HepG2 (cell line): ENCODE measurements at regions not wholly inside any gene's neighbourhood (a gene's known extent, or its start where the extent isn't known, plus 50 kb on each side); places are given as distances from the start of the nearest gene placed in this dataset.

ENCODE experiments used
- ATAC-seq: fragments of 200-7000 bp; cut with Tn5 transposase; 3 replicates; pipeline ENCODE4 v1.9.1; 2020; ENCODE audit warnings: mild to moderate bottlenecking, moderate library complexity
- BruUV-seq: library from RNA; stranded (reverse); fragments of 400-500 nt; replicated peaks from 2 replicates; lab custom pipeline; 2021; lab: Mats Ljungman, UMichigan
- CTCF ChIA-PET: fragments of 300-600 bp; formaldehyde crosslinking; extraction: SDS; loops from one replicate; lab custom pipeline; 2021; ENCODE audit warnings: low total read pairs, inconsistent platforms, low intra/inter-chr PET ratio; lab: Yijun Ruan, JAX
- POLR2A ChIA-PET: fragments of 350-600 bp; sonication (Branson Sonifier 250); formaldehyde crosslinking; loops from one replicate; lab custom pipeline; 2020; ENCODE audit warnings: antibody characterized with exemption, inconsistent platforms; lab: Yijun Ruan, JAX
- DNase-seq: peaks from one replicate; pipeline ENCODE4 v3.0.0-alpha.2; 2015; ENCODE audit warnings: low spot score
- FAIRE-seq: peaks from 3 replicates; lab custom pipeline; 2011; peaks lifted over from hg19 to GRCh38; lab: Jason Lieb, UNC
- H2AFZ ChIP-seq: one replicate; pipeline ENCODE4 v1.6.1; 2011; ENCODE audit warnings: low read length, inconsistent platforms
- H3K27ac ChIP-seq: fragments of 300-600 bp; 3 replicates; pipeline ENCODE4 v1.8.0; 2011; ENCODE audit warnings: mixed run types, mild to moderate bottlenecking, mixed read lengths, low read length, inconsistent platforms; ENCODE audit not compliant: insufficient read depth; ENCODE audit errors: extremely low read length
- H3K27me3 ChIP-seq, 2 experiments: fragments of 200-600 bp in 1 of 2; 2 replicates in 1 of 2; 3 replicates in 1 of 2; pipeline versions ENCODE4 v1.6.0 to v1.8.0; 2011; ENCODE audit warnings: low read length in 2 of 2, mild to moderate bottlenecking in 2 of 2, moderate library complexity in 2 of 2, inconsistent platforms in 1 of 2; ENCODE audit not compliant: insufficient read depth in 2 of 2, control insufficient read depth in 1 of 2
- H3K36me3 ChIP-seq, 2 experiments: fragments of 200-600 bp in 1 of 2; replicated peaks in 1 of 2; 2 replicates in 1 of 2; 3 replicates in 1 of 2; pipeline versions ENCODE4 v1.5.1 to v1.8.0; 2011; ENCODE audit warnings: low read length in 2 of 2, inconsistent platforms in 1 of 2; ENCODE audit not compliant: insufficient read depth in 2 of 2, control insufficient read depth in 1 of 2
- H3K4me1 ChIP-seq: 2 replicates; pipeline ENCODE4 v1.5.1; 2012; ENCODE audit warnings: low read length, inconsistent platforms; ENCODE audit not compliant: insufficient read depth
- H3K4me2 ChIP-seq: 2 replicates; pipeline ENCODE4 v1.6.0; 2011; ENCODE audit warnings: low read depth, low read length, inconsistent platforms
- H3K4me3 ChIP-seq, 3 experiments: fragments of 200-600 bp in 1 of 3; sonication (generic), shearing (Covaris generic) in 1 of 3; replicated peaks in 1 of 3; 2 replicates each; pipeline ENCODE4 v1.5.1; 2011 to 2016; ENCODE audit warnings: low read length in 3 of 3, inconsistent platforms in 2 of 3, low read depth in 2 of 3, mild to moderate bottlenecking in 2 of 3, control low read depth in 1 of 3, mixed read lengths in 1 of 3; ENCODE audit not compliant: insufficient read depth in 1 of 3
- H3K79me2 ChIP-seq: one replicate; pipeline ENCODE4 v1.6.1; 2011; ENCODE audit warnings: low read length, inconsistent platforms; ENCODE audit not compliant: insufficient read depth
- H3K9ac ChIP-seq: 2 replicates; pipeline ENCODE4 v1.6.0; 2011; ENCODE audit warnings: mild to moderate bottlenecking, low read depth, low read length, inconsistent platforms; ENCODE audit not compliant: insufficient read depth
- H3K9me3 ChIP-seq: 2 replicates; pipeline ENCODE4 v1.5.1; 2012; ENCODE audit warnings: mild to moderate bottlenecking, low read length
- H4K20me1 ChIP-seq: 2 replicates; pipeline ENCODE4 v1.6.0; 2011; ENCODE audit warnings: inconsistent platforms, mild to moderate bottlenecking, low read length, moderate library complexity; ENCODE audit not compliant: insufficient read depth
- FOXO1 ChIP-seq: sonication (generic); formaldehyde crosslinking; IDR thresholded peaks from 2 replicates; pipeline ENCODE4 v1.4.0; 2020; ENCODE audit warnings: missing genetic modification reagents
- SNAPC5 ChIP-seq: sonication (generic); formaldehyde crosslinking; IDR thresholded peaks from 2 replicates; pipeline ENCODE4 v1.8.1; 2023; ENCODE audit warnings: mild to moderate bottlenecking, missing genetic modification reagents, borderline replicate concordance
- TCF12 ChIP-seq, 2 experiments: fragments of 450-650 bp in 1 of 2; sonication (generic) in 1 of 2; formaldehyde crosslinking in 1 of 2; IDR thresholded peaks; 2 replicates each; pipeline versions ENCODE4 v1.6.1 to v1.8.0; 2017 to 2022; ENCODE audit warnings: antibody characterized with exemption in 1 of 2, mild to moderate bottlenecking in 1 of 2, missing genetic modification reagents in 1 of 2, moderate library complexity in 1 of 2
- ZNF615 ChIP-seq: sonication (generic); formaldehyde crosslinking; IDR thresholded peaks from 2 replicates; pipeline ENCODE4 v1.5.0; 2020; ENCODE audit warnings: mild to moderate bottlenecking, missing genetic modification reagents, borderline replicate concordance
- ZNF709 ChIP-seq: sonication (generic); formaldehyde crosslinking; IDR thresholded peaks from 2 replicates; pipeline ENCODE4 v1.5.0; 2020; ENCODE audit warnings: mild to moderate bottlenecking, missing genetic modification reagents
- WGBS: methylation state at CpG from one replicate; pipeline ENCODE4 v1.1.6; 2017; ENCODE audit warnings: low lambda C conversion rate; 5-methylcytosine and 5-hydroxymethylcytosine counted together
- in situ Hi-C: cut with HindIII; loops from 2 replicates; pipeline ENCODE4 v1.10.0; 2017; ENCODE audit warnings: low pct_unique_long_range_greater_than_20kb; ENCODE audit not compliant: extremely low pct_ligation_motif_present
- intact Hi-C: fragments of 100-400 bp; cut with micrococcal nuclease; formaldehyde crosslinking; loops from one replicate; pipeline ENCODE4 v1.10.0; 2022; ENCODE audit not compliant: unreplicated experiment
- TF ChIP-seq, protein P1 (sequence below): fragments of 450-650 bp; IDR thresholded peaks from 2 replicates; pipeline ENCODE4 v1.6.1; 2016

DNA sequence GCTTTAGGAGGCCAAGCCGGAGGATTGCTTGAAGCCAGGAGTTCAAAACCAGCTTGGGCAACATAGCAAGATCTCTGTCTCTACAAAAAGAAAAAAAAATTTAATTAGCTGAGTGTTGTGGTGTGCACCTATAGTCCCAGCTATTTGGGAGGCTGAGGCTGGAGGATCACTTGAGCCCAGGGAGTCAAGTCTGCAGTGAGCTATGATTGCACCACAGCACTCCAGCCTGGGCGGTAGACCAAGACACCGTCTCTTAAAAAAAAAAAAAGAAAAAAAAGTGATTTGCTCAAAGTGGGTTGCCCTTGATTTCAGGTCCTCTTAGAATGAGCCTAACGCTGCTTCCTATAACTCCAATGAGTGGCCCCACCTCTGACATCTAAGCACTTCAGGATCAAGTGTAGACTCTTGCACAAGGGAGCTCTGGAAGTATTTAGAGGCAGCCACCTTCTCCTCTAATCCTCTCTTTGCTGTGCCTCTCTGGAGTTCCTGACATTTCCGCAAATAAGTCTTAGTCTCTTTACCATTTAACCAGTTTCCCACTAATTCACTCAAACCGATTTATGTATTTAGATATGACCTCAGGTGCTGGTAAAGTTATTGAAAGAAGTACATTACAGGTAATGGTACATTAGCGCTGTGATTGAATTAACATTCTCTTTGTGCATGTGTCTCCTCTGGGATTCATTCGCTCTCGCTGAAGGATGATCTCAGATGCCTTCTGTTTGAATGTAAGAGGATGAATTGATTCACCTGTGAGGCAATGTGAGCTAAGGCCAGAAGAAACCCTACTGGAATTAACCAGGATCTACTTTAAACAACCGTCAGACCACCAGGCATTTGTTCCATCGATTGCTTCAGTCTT lies 60.8 kb upstream of the CELF2 start (continued):
- TF ChIP-seq TCF12 (IDR thresholded peaks at IDR 0.05), result no peak
- TF ChIP-seq TCF12 (CRISPR knock-in tag; IDR thresholded peaks at IDR 0.05), result no peak

- H3K4me3 ChIP-seq, result no peak overlapping the region
- intact Hi-C loops, result no loop called here
- TF ChIP-seq, protein P1, sequence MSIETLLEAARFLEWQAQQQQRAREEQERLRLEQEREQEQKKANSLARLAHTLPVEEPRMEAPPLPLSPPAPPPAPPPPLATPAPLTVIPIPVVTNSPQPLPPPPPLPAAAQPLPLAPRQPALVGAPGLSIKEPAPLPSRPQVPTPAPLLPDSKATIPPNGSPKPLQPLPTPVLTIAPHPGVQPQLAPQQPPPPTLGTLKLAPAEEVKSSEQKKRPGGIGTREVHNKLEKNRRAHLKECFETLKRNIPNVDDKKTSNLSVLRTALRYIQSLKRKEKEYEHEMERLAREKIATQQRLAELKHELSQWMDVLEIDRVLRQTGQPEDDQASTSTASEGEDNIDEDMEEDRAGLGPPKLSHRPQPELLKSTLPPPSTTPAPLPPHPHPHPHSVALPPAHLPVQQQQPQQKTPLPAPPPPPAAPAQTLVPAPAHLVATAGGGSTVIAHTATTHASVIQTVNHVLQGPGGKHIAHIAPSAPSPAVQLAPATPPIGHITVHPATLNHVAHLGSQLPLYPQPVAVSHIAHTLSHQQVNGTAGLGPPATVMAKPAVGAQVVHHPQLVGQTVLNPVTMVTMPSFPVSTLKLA, result no peak
- TF ChIP-seq FOXO1 (CRISPR knock-in tag) (no peak), SNAPC5 (no peak), ZNF615 (CRISPR knock-in tag) (no peak), ZNF709 (CRISPR knock-in tag) (no peak)
- no peak overlapping the region for H3K9ac ChIP-seq
- in situ Hi-C loops, result no loop called here
- no peaks in the 10 kb centered on the region for H3K4me1 ChIP-seq
- 23% methylated on average over 3 of the region's 3 CpGs for WGBS
- H3K27ac ChIP-seq, result no peak overlapping the region
- FAIRE-seq (no peak), DNase-seq (no peak), ATAC-seq (no peak)
- H3K4me2 ChIP-seq, result no peak overlapping the region
- no peaks in the 10 kb centered on the region for H4K20me1 ChIP-seq
- POLR2A ChIA-PET, result no interaction called here
- H3K9me3 ChIP-seq, result no peaks in the 10 kb centered on the region
- no peaks in the 10 kb centered on the region for H3K36me3 ChIP-seq
- no peaks in the 10 kb centered on the region for H3K79me2 ChIP-seq
- BruUV-seq, result no TSS peak
- no peaks in the 10 kb centered on the region for H3K27me3 ChIP-seq
- H2AFZ ChIP-seq, result no peak overlapping the region
- CTCF ChIA-PET, result no interaction called here
Measured at GRCh38 chr10:10958041-10958440, 59.6 kb upstream of the CELF2 start.
